Coronary artery (tissue), 2 donors: ENCODE measurements at regions not wholly inside any gene's neighbourhood (a gene's known extent, or its start where the extent isn't known, plus 50 kb on each side); places are given as distances from the start of the nearest gene placed in this dataset.

Source experiments
- DNase-seq: peaks from one replicate; pipeline ENCODE4 v3.0.0-alpha.2; 2017; ENCODE audit warnings: low spot score
- H3K27ac ChIP-seq, 2 donors: fragments of 200-600 bp; sonication (generic); one replicate each; pipeline ENCODE4 v1.5.1; 2016 to 2019
- H3K4me3 ChIP-seq: fragments of 200-600 bp; sonication (generic); 2 replicates; pipeline ENCODE4 v1.5.1; 2016; ENCODE audit warnings: mild to moderate bottlenecking, moderate library complexity
- TF ChIP-seq, protein P1 (sequence below): fragments of 200-600 bp; sonication (generic); IDR thresholded peaks from one replicate; pipeline ENCODE4 v1.5.1; 2019; ENCODE audit warnings: antibody characterized with exemption

- DNase-seq, result no peak
- no peak overlapping the region for H3K27ac ChIP-seq
- no peak overlapping the region for H3K4me3 ChIP-seq
- TF ChIP-seq, protein P1, sequence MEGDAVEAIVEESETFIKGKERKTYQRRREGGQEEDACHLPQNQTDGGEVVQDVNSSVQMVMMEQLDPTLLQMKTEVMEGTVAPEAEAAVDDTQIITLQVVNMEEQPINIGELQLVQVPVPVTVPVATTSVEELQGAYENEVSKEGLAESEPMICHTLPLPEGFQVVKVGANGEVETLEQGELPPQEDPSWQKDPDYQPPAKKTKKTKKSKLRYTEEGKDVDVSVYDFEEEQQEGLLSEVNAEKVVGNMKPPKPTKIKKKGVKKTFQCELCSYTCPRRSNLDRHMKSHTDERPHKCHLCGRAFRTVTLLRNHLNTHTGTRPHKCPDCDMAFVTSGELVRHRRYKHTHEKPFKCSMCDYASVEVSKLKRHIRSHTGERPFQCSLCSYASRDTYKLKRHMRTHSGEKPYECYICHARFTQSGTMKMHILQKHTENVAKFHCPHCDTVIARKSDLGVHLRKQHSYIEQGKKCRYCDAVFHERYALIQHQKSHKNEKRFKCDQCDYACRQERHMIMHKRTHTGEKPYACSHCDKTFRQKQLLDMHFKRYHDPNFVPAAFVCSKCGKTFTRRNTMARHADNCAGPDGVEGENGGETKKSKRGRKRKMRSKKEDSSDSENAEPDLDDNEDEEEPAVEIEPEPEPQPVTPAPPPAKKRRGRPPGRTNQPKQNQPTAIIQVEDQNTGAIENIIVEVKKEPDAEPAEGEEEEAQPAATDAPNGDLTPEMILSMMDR, result no peak
Observed at GRCh38 chr2:120441351-120441700, 95.4 kb downstream of the INHBB start.

DNA sequence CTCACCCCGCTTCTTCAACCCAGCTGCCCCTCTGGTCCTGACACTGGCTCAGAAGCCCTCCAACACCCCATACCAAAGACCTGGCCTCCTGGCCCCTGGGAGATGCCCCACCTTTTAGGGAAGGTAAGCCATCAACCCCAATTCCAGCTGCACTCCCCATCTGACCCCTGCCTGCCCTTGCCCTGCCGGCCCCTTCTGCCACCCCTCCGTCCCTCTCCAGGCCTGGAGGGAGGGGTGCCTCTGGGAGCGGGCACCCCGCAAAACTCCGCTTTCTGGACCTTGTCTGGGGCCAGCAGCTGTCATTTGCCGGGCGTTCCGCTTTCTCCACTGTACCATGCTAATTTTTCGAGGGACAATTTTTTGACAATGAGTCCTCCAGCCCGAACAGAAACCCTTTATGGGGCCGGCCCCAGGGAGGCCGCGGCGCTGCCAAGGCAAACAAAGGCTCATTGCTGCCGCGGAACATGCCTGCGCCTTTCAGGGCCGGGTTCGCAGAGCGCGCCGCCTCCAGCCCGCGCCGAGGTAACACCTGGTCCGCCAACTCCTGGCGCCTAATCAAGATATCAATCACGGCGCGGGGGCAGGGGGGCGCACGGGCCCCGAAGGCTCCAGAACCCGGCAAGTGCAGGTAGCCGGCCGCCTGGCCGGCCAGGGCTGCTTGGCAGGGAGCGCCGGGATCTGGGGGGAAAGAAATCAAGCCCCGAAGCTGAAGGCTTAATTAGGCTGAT, 96.0 kb downstream of the INHBB start:
- no peak overlapping the region for H3K27ac ChIP-seq
- DNase-seq, result peak; percentile 56
- TF ChIP-seq, protein P1, result no peak
- peak overlapping the region; percentile 61 for H3K4me3 ChIP-seq

- Histone ChIP-seq H3K4me3 (peak overlapping the region; percentile 61), H3K27ac (no peak overlapping the region)
- TF ChIP-seq, protein P1, result no peak
- DNase-seq, result no peak
Observed at GRCh38 chr2:120442541-120442922, 96.6 kb downstream of the INHBB start.

GRCh38 chr2:120442923-120443571, 97.1 kb downstream of the INHBB start:
- no peak overlapping the region for H3K27ac ChIP-seq
- no peak for DNase-seq

DNA sequence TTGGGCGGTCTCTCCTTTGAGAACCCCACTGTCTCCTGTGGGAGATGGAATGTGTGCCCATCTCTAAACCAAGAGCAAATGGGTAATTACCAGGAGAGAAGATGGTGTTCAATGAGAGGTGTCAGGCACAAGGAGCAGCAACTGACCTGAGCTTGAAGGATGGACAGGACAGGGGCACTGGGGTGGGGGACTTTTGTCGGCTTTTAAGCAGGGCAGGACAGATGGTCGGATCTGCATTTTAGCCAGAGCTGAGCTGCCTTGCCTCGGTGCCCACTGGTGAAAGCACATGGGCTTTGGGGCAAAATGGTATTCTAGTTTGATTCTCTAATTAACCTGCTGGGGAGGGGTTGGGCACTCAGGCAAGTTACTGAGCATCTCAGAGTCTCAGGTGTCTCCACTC, 98.0 kb downstream of the INHBB start:
- DNase-seq, result no peak
- Histone ChIP-seq H3K27ac (no peak overlapping the region), H3K4me3 (no peak overlapping the region)
- TF ChIP-seq, protein P1, result no peak

More at GRCh38 chr2:120442923-120443571, 97.1 kb downstream of the INHBB start:
- H3K4me3 ChIP-seq, result peak overlapping the region; percentile 61
- TF ChIP-seq, protein P1, result no peak

DNA sequence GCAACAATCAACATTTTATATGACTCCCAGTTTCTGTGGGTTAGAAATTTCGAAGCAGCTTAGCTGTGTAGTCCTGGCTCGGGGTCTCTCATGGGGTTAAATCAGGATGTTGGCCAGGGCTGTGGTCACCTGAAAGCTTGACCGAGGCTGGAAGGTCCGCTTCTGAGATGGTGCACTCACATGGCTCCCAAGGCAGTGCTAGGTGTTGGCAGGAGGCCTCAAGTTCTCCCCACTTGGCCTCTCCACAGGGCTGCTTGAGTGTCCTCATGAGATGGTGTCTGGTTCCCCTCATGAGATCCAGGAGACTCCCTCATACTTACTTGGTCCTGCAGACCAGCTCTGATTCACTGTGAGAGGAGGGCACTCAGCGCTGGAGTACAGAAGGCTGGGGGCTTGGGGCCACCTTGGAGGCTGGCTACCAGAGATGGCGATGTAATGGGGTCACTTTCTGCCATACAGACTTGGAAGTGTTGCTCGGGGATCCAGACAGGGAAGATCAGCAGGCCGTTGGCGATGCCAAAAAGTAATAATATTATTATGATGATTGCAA, 98.8 kb downstream of the INHBB start:
- Histone ChIP-seq H3K27ac (no peak overlapping the region), H3K4me3 (no peak overlapping the region)
- DNase-seq, result no peak
- TF ChIP-seq, protein P1, result no peak
